ENCODE measurements at regions not wholly inside any gene's neighbourhood (a gene's known extent, or its start where the extent isn't known, plus 50 kb on each side); places are given as distances from the start of the nearest gene placed in this dataset.

- no peak overlapping the region for H3K27ac ChIP-seq
- TF ChIP-seq CTCF (conservative IDR thresholded peaks at IDR 0.05), result no peak
- no peak for TF ChIP-seq ZFX (IDR thresholded peaks at IDR 0.05)
Measured at GRCh38 chr19:32047788-32048187, 297.6 kb upstream of the ZNF507 start.

GRCh38 chr19:32053376-32053775, 292.0 kb upstream of the ZNF507 start:
- no peak overlapping the region for H3K27ac ChIP-seq
- TF ChIP-seq ZFX (IDR thresholded peaks at IDR 0.05) (no peak), CTCF (conservative IDR thresholded peaks at IDR 0.05) (no peak)

- TF ChIP-seq ZFX (IDR thresholded peaks at IDR 0.05) (no peak), CTCF (conservative IDR thresholded peaks at IDR 0.05) (no peak)
- H3K27ac ChIP-seq, result no peak overlapping the region
Measured at GRCh38 chr19:32053861-32054260, 291.5 kb upstream of the ZNF507 start.

- TF ChIP-seq ZFX (IDR thresholded peaks at IDR 0.05) (no peak), CTCF (conservative IDR thresholded peaks at IDR 0.05) (no peak)
- H3K27ac ChIP-seq, result no peak overlapping the region
Measured at GRCh38 chr19:32058131-32058530, 287.3 kb upstream of the ZNF507 start.

GRCh38 chr19:32061315-32061714, 284.1 kb upstream of the ZNF507 start:
- no peak overlapping the region for H3K27ac ChIP-seq
- TF ChIP-seq CTCF (conservative IDR thresholded peaks at IDR 0.05) (no peak), ZFX (IDR thresholded peaks at IDR 0.05) (no peak)

- TF ChIP-seq ZFX (IDR thresholded peaks at IDR 0.05), result no peak
- TF ChIP-seq CTCF (conservative IDR thresholded peaks at IDR 0.05), result no peak
- no peak overlapping the region for H3K27ac ChIP-seq
Measured at GRCh38 chr19:32063601-32064000, 281.8 kb upstream of the ZNF507 start.

- H3K27ac ChIP-seq, result no peak overlapping the region
- TF ChIP-seq CTCF (conservative IDR thresholded peaks at IDR 0.05) (no peak), ZFX (IDR thresholded peaks at IDR 0.05) (no peak)
Measured at GRCh38 chr19:32066056-32066455, 279.4 kb upstream of the ZNF507 start.

Measured in C4-2B (cell line).